ENCODE measurements at regions not wholly inside any gene's neighbourhood (a gene's known extent, or its start where the extent isn't known, plus 50 kb on each side); places are given as distances from the start of the nearest gene placed in this dataset.

GRCh38 chr17:36690190-36690589 lies 88.8 kb downstream of the MRM1 start:
- DNase-seq: no peak
- H4K20me1 ChIP-seq (ENCODE audit: control insufficient read depth, insufficient read depth, low read length, poor library complexity, severe bottlenecking): no peaks in the 10 kb centered on the region
- ChIA-PET POLR2A (no interaction called here), CTCF (no interaction called here)
- H3K4me3 Mint-ChIP-seq: no peak overlapping the region
- H3K9me3 Mint-ChIP-seq (ENCODE audit: insufficient read depth): no peaks in the 10 kb centered on the region
- ATAC-seq (ENCODE audit: low read depth): no peak
- WGBS (ENCODE audit: insufficient coverage): 94% methylated on average over 2 of the region's 4 CpGs
- intact Hi-C loops (cut with micrococcal nuclease): no loop called here
- TF ChIP-seq EZH2 (IDR thresholded peaks at IDR 0.05; ENCODE audit: borderline replicate concordance, insufficient read depth, low read depth, low read length, poor library complexity, severe bottlenecking): no peak
- no peak for TF ChIP-seq CTCF (IDR thresholded peaks at IDR 0.05)
- H3K79me2 ChIP-seq (ENCODE audit: control insufficient read depth, insufficient read depth, low read length): no peaks in the 10 kb centered on the region
- H3K27ac Mint-ChIP-seq: no peak overlapping the region
- no peak overlapping the region for H3K9ac ChIP-seq (ENCODE audit: low read length)
- H3K4me2 ChIP-seq (replicated peaks; ENCODE audit: low read depth, low read length, poor library complexity, severe bottlenecking): no peak overlapping the region
- no peaks in the 10 kb centered on the region for H3K4me1 Mint-ChIP-seq
- no peaks in the 10 kb centered on the region for H3K36me3 ChIP-seq (replicated peaks in 1 of 2; ENCODE audit: control extremely low read depth in 1 of 2, control insufficient read depth in 1 of 2, extremely low read depth in 1 of 2, insufficient read depth in 2 of 2, low read length in 1 of 2)
- no peak overlapping the region for H2AFZ ChIP-seq (ENCODE audit: insufficient read depth, low read depth, low read length, poor library complexity, severe bottlenecking)
- H3K27me3 Mint-ChIP-seq: peaks cover 40% of the 10 kb centered on the region
- H3K27ac ChIP-seq (ENCODE audit: low read length in 2 of 2): no peak overlapping the region
- peaks cover 0 to 13% (median 1%) of the 10 kb centered on the region in 4 experiments for H3K27me3 ChIP-seq (replicated peaks in 1 of 4; ENCODE audit: control extremely low read depth in 1 of 4, control insufficient read depth in 3 of 4, insufficient read depth in 4 of 4, low read length in 3 of 4)
- no peak overlapping the region for H3K4me3 ChIP-seq (ENCODE audit: control extremely low read depth in 1 of 5, extremely low read depth in 1 of 5, insufficient read depth in 1 of 5, low read depth in 2 of 5, low read length in 4 of 5)
- H3K4me1 ChIP-seq (ENCODE audit: control insufficient read depth in 2 of 2, insufficient read depth in 2 of 2, low read length in 2 of 2): no peaks in the 10 kb centered on the region
- no peaks in the 10 kb centered on the region for H3K9me3 ChIP-seq (ENCODE audit: control extremely low read depth in 1 of 3, control insufficient read depth in 2 of 3, insufficient read depth in 1 of 3, low read length in 2 of 3)

GRCh38 chr17:36691606-36692005 lies 90.2 kb downstream of the MRM1 start:
- no peak for DNase-seq
- Histone ChIP-seq H3K79me2 (ENCODE audit: control insufficient read depth, insufficient read depth, low read length) (no peaks in the 10 kb centered on the region), H2AFZ (ENCODE audit: insufficient read depth, low read depth, low read length, poor library complexity, severe bottlenecking) (no peak overlapping the region), H3K36me3 (replicated peaks in 1 of 2; ENCODE audit: control extremely low read depth in 1 of 2, control insufficient read depth in 1 of 2, extremely low read depth in 1 of 2, insufficient read depth in 2 of 2, low read length in 1 of 2) (no peaks in the 10 kb centered on the region), H3K27ac (ENCODE audit: low read length in 2 of 2) (no peak overlapping the region), H3K9me3 (ENCODE audit: control extremely low read depth in 1 of 3, control insufficient read depth in 2 of 3, insufficient read depth in 1 of 3, low read length in 2 of 3) (no peaks in the 10 kb centered on the region), H3K4me2 (replicated peaks; ENCODE audit: low read depth, low read length, poor library complexity, severe bottlenecking) (no peak overlapping the region), H3K27me3 (replicated peaks in 1 of 4; ENCODE audit: control extremely low read depth in 1 of 4, control insufficient read depth in 3 of 4, insufficient read depth in 4 of 4, low read length in 3 of 4) (peaks cover 0 to 13% (median 1%) of the 10 kb centered on the region in 4 experiments), H3K9ac (ENCODE audit: low read length) (no peak overlapping the region), H3K4me3 (ENCODE audit: control extremely low read depth in 1 of 5, extremely low read depth in 1 of 5, insufficient read depth in 1 of 5, low read depth in 2 of 5, low read length in 4 of 5) (no peak overlapping the region), H4K20me1 (ENCODE audit: control insufficient read depth, insufficient read depth, low read length, poor library complexity, severe bottlenecking) (no peaks in the 10 kb centered on the region), H3K4me1 (ENCODE audit: control insufficient read depth in 2 of 2, insufficient read depth in 2 of 2, low read length in 2 of 2) (no peaks in the 10 kb centered on the region)
- 93% methylated on average over 2 of the region's 3 CpGs for WGBS (ENCODE audit: insufficient coverage)
- H3K4me3 Mint-ChIP-seq: no peak overlapping the region
- TF ChIP-seq EZH2 (IDR thresholded peaks at IDR 0.05; ENCODE audit: borderline replicate concordance, insufficient read depth, low read depth, low read length, poor library complexity, severe bottlenecking) (no peak), CTCF (IDR thresholded peaks at IDR 0.05) (no peak)
- POLR2A ChIA-PET: no interaction called here
- ATAC-seq (ENCODE audit: low read depth): no peak
- CTCF ChIA-PET: no interaction called here
- no peaks in the 10 kb centered on the region for H3K4me1 Mint-ChIP-seq
- intact Hi-C loops (cut with micrococcal nuclease): no loop called here
- H3K9me3 Mint-ChIP-seq (ENCODE audit: insufficient read depth): no peaks in the 10 kb centered on the region
- peaks cover 41% of the 10 kb centered on the region for H3K27me3 Mint-ChIP-seq
- no peak overlapping the region for H3K27ac Mint-ChIP-seq

Measured in B cell (primary cell).